ENCODE measurements at regions not wholly inside any gene's neighbourhood (a gene's known extent, or its start where the extent isn't known, plus 50 kb on each side); places are given as distances from the start of the nearest gene placed in this dataset.

- no peak for TF ChIP-seq EP300 (IDR thresholded peaks at IDR 0.05)
- TF ChIP-seq POLR2A (IDR thresholded peaks at IDR 0.05; ENCODE audit: low read length) = no peak
- TF ChIP-seq, protein P1, sequence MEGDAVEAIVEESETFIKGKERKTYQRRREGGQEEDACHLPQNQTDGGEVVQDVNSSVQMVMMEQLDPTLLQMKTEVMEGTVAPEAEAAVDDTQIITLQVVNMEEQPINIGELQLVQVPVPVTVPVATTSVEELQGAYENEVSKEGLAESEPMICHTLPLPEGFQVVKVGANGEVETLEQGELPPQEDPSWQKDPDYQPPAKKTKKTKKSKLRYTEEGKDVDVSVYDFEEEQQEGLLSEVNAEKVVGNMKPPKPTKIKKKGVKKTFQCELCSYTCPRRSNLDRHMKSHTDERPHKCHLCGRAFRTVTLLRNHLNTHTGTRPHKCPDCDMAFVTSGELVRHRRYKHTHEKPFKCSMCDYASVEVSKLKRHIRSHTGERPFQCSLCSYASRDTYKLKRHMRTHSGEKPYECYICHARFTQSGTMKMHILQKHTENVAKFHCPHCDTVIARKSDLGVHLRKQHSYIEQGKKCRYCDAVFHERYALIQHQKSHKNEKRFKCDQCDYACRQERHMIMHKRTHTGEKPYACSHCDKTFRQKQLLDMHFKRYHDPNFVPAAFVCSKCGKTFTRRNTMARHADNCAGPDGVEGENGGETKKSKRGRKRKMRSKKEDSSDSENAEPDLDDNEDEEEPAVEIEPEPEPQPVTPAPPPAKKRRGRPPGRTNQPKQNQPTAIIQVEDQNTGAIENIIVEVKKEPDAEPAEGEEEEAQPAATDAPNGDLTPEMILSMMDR (IDR thresholded peaks at IDR 0.05) = no peak
- no peak for TF ChIP-seq MAX (IDR thresholded peaks at IDR 0.05)
- TF ChIP-seq CHD2 (IDR thresholded peaks at IDR 0.05; ENCODE audit: low read length, partially characterized antibody) = no peak
- no peak for TF ChIP-seq HDAC2 (IDR thresholded peaks at IDR 0.05)
- TF ChIP-seq CBX8 (IDR thresholded peaks at IDR 0.05) = no peak
- no peak for TF ChIP-seq GATA3 (IDR thresholded peaks at IDR 0.05; ENCODE audit: borderline replicate concordance)
These were observed 1416.0 kb upstream of the ALCAM start for GRCh38 chr3:103950676-103951075.

Data from A549 (cell line).